Lower leg skin (tissue), 3 donors: ENCODE measurements at regions not wholly inside any gene's neighbourhood (a gene's known extent, or its start where the extent isn't known, plus 50 kb on each side); places are given as distances from the start of the nearest gene placed in this dataset.

Experiments used
- CTCF ChIP-seq, 3 donors: fragments of 450-650 bp; IDR thresholded peaks; one replicate each; pipeline ENCODE4 v1.5.1; 2016; ENCODE audit warnings: antibody characterized with exemption in 3 of 3, mild to moderate bottlenecking in 3 of 3, moderate library complexity in 2 of 3
- POLR2A ChIP-seq, 2 donors: fragments of 450-650 bp; IDR thresholded peaks; one replicate each; pipeline ENCODE4 v1.6.1; 2016 to 2017; ENCODE audit warnings: antibody characterized with exemption in 2 of 2, mild to moderate bottlenecking in 1 of 2, moderate library complexity in 1 of 2

GRCh38 chr11:123302751-123303195 lies 107.7 kb upstream of the CLMP start:
- TF ChIP-seq CTCF (IDR thresholded peaks at IDR 0.05) (no peak), POLR2A (IDR thresholded peaks at IDR 0.05) (no peak)
